ENCODE measurements at regions not wholly inside any gene's neighbourhood (a gene's known extent, or its start where the extent isn't known, plus 50 kb on each side); places are given as distances from the start of the nearest gene placed in this dataset.
A peak's percentile ranks its signal among the peaks of the same experiment; 100 is the strongest.

DNA sequence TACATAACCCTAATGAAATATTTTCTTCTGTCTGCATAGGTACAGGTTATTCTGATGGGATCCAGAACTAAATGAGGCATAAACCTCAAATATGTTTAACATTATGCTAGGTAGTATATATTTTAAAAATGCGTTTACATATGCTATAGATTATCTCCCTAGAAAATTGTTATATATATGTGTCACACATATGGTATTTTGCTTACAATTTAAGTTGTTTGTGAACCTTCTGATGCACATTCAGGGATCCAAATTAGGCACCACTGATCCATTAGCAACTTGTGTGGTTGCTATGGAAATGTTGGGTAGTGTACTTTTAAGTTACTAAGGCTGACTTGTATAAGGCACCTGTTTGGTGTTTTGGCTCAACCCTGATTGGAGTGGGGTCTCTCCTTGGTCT, 456.7 kb downstream of the AEBP2 start:
- no CpG with 5 or more reads among the region's 1 CpG for WGBS (ENCODE audit: insufficient coverage)
- Histone ChIP-seq H3K27ac (ENCODE audit: insufficient read depth in 1 of 2, low read depth in 1 of 2, low read length in 2 of 2, poor library complexity in 1 of 2, severe bottlenecking in 2 of 2) (no peak overlapping the region), H3K36me3 (ENCODE audit: control insufficient read depth in 4 of 4, insufficient read depth in 4 of 4, low read length in 3 of 4) (no peaks in the 10 kb centered on the region), H3K27me3 (replicated peaks in 2 of 5; ENCODE audit: control insufficient read depth in 4 of 5, insufficient read depth in 5 of 5, low read length in 4 of 5) (no peaks in the 10 kb centered on the region), H3K4me3 (ENCODE audit: control insufficient read depth in 1 of 7, extremely low read depth in 1 of 7, insufficient read depth in 4 of 7, low read depth in 2 of 7, low read length in 6 of 7) (no peak overlapping the region), H3K9me3 (ENCODE audit: control extremely low read depth in 1 of 5, control insufficient read depth in 4 of 5, insufficient read depth in 2 of 5, low read depth in 1 of 5, low read length in 4 of 5) (peaks cover 0 to 3% (median 0%) of the 10 kb centered on the region in 5 experiments), H3K4me1 (ENCODE audit: control extremely low read depth in 1 of 4, control insufficient read depth in 4 of 4, insufficient read depth in 4 of 4, low read length in 3 of 4) (peaks cover 0 to 4% (median 0%) of the 10 kb centered on the region in 4 experiments)
- ChIA-PET CTCF (no interaction called here), POLR2A (no interaction called here)
- DNase-seq, result no peak

DNA sequence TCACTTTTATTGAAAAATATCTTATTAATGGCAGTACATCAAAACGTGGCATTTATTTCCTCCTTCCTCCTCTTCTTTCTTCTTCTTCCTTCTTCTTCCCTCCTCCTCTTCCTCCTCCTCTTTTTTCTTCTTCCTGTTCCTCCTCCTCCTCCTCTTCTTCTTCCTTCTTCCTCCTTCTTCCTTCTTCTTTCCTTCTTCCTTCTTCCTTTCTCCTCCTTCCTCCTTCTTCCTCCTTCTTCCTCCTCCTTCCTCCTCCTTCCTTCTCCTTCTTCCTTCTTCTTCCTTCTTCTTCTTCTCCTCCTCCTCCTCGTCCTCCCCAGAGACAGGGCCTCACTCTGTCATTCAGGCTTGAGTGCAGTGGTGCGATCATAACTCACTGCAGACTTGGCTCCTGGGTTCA, 457.2 kb downstream of the AEBP2 start:
- no peak for DNase-seq
- Histone ChIP-seq H3K36me3 (ENCODE audit: control insufficient read depth in 4 of 4, insufficient read depth in 4 of 4, low read length in 3 of 4) (no peaks in the 10 kb centered on the region), H3K27me3 (replicated peaks in 2 of 5; ENCODE audit: control insufficient read depth in 4 of 5, insufficient read depth in 5 of 5, low read length in 4 of 5) (no peaks in the 10 kb centered on the region), H3K4me3 (ENCODE audit: control insufficient read depth in 1 of 7, extremely low read depth in 1 of 7, insufficient read depth in 4 of 7, low read depth in 2 of 7, low read length in 6 of 7) (no peak overlapping the region), H3K27ac (ENCODE audit: insufficient read depth in 1 of 2, low read depth in 1 of 2, low read length in 2 of 2, poor library complexity in 1 of 2, severe bottlenecking in 2 of 2) (no peak overlapping the region), H3K9me3 (ENCODE audit: control extremely low read depth in 1 of 5, control insufficient read depth in 4 of 5, insufficient read depth in 2 of 5, low read depth in 1 of 5, low read length in 4 of 5) (peaks cover 0 to 3% (median 0%) of the 10 kb centered on the region in 5 experiments), H3K4me1 (ENCODE audit: control extremely low read depth in 1 of 4, control insufficient read depth in 4 of 4, insufficient read depth in 4 of 4, low read length in 3 of 4) (peaks cover 0 to 4% (median 0%) of the 10 kb centered on the region in 4 experiments)
- 93% methylated on average over 3 of the region's 3 CpGs for WGBS (ENCODE audit: insufficient coverage)
- POLR2A ChIA-PET, result interaction anchor here (0.6 kb wide), 1 partner anchor 1490 kb away, joined by 3 read pairs; no protein-coding TSS in a partner anchor
- CTCF ChIA-PET, result no interaction called here

DNA sequence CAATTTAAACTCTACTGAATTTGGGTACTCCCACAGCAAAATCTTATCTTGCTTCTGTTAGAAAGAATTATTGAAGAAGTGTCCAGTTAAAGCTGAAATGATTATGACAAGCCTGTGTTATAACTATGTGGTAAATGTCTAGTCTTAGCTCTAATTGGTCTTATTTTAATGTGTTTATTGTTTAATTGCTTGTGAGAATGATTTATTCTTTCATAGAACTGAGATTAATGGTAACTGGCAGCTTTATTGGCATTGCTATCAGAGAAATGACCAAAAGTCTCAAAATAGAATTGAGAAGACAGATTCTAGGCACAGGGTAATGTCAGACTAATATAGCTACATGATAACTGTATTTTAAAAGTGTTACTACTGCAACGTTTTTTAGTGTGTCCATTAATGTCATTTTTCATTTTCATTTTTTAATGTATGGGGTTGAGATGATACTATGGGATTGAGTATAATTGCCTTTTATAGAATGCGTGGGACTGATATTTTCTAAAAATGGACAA, 458.7 kb downstream of the AEBP2 start:
- Histone ChIP-seq H3K27me3 (replicated peaks in 2 of 5; ENCODE audit: control insufficient read depth in 4 of 5, insufficient read depth in 5 of 5, low read length in 4 of 5) (no peaks in the 10 kb centered on the region), H3K36me3 (ENCODE audit: control insufficient read depth in 4 of 4, insufficient read depth in 4 of 4, low read length in 3 of 4) (no peaks in the 10 kb centered on the region), H3K4me3 (ENCODE audit: control insufficient read depth in 1 of 7, extremely low read depth in 1 of 7, insufficient read depth in 4 of 7, low read depth in 2 of 7, low read length in 6 of 7) (no peak overlapping the region), H3K4me1 (ENCODE audit: control extremely low read depth in 1 of 4, control insufficient read depth in 4 of 4, insufficient read depth in 4 of 4, low read length in 3 of 4) (peaks cover 0 to 4% (median 0%) of the 10 kb centered on the region in 4 experiments), H3K27ac (ENCODE audit: insufficient read depth in 1 of 2, low read depth in 1 of 2, low read length in 2 of 2, poor library complexity in 1 of 2, severe bottlenecking in 2 of 2) (no peak overlapping the region), H3K9me3 (ENCODE audit: control extremely low read depth in 1 of 5, control insufficient read depth in 4 of 5, insufficient read depth in 2 of 5, low read depth in 1 of 5, low read length in 4 of 5) (peaks cover 0 to 3% (median 0%) of the 10 kb centered on the region in 5 experiments)
- ChIA-PET CTCF (no interaction called here), POLR2A (no interaction called here)
- WGBS (ENCODE audit: insufficient coverage), result no CpG with 5 or more reads among the region's 2 CpGs
- DNase-seq, result no peak

- peaks cover 0 to 3% (median 0%) of the 10 kb centered on the region in 5 experiments for H3K9me3 ChIP-seq (ENCODE audit: control extremely low read depth in 1 of 5, control insufficient read depth in 4 of 5, insufficient read depth in 2 of 5, low read depth in 1 of 5, low read length in 4 of 5)
- CTCF ChIA-PET, result no interaction called here
- H3K36me3 ChIP-seq (ENCODE audit: control insufficient read depth in 4 of 4, insufficient read depth in 4 of 4, low read length in 3 of 4), result no peaks in the 10 kb centered on the region
- H3K27me3 ChIP-seq (replicated peaks in 2 of 5; ENCODE audit: control insufficient read depth in 4 of 5, insufficient read depth in 5 of 5, low read length in 4 of 5), result no peaks in the 10 kb centered on the region
- H3K27ac ChIP-seq (ENCODE audit: insufficient read depth in 1 of 2, low read depth in 1 of 2, low read length in 2 of 2, poor library complexity in 1 of 2, severe bottlenecking in 2 of 2), result no peak overlapping the region
- POLR2A ChIA-PET, result no interaction called here
- H3K4me3 ChIP-seq (ENCODE audit: control insufficient read depth in 1 of 7, extremely low read depth in 1 of 7, insufficient read depth in 4 of 7, low read depth in 2 of 7, low read length in 6 of 7), result no peak overlapping the region
- no CpG with 5 or more reads among the region's 1 CpG for WGBS (ENCODE audit: insufficient coverage)
- no peaks in the 10 kb centered on the region for H3K4me1 ChIP-seq (ENCODE audit: control extremely low read depth in 1 of 4, control insufficient read depth in 4 of 4, insufficient read depth in 4 of 4, low read length in 3 of 4)
- DNase-seq, result no peak
These were observed 462.5 kb downstream of the AEBP2 start for GRCh38 chr12:19901841-19902240.

DNA sequence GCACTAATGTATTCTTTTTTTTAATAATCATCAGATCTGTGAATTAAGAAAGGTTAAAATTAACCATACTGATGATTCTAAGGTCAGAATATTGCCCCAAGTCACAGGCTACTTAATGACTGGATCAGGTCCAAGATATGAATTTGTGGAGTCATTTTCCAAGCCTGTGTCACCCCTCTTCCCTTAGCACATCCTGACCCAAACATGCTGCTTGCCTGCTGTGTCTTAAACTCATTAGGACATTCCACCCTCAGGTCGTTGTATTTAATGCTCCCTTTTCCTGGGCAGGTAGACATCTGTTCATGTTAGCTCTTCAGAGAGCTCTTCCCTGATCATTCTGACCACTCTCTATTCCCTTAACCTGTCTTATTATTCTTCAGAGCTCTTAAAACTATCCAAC, 463.5 kb upstream of the PDE3A start:
- POLR2A ChIA-PET, result no interaction called here
- Histone ChIP-seq H3K9me3 (ENCODE audit: control extremely low read depth in 1 of 5, control insufficient read depth in 4 of 5, insufficient read depth in 2 of 5, low read depth in 1 of 5, low read length in 4 of 5) (no peaks in the 10 kb centered on the region), H3K36me3 (ENCODE audit: control insufficient read depth in 4 of 4, insufficient read depth in 4 of 4, low read length in 3 of 4) (no peaks in the 10 kb centered on the region), H3K4me1 (ENCODE audit: control extremely low read depth in 1 of 4, control insufficient read depth in 4 of 4, insufficient read depth in 4 of 4, low read length in 3 of 4) (peaks cover 0 to 11% (median 2%) of the 10 kb centered on the region in 4 experiments), H3K27me3 (replicated peaks in 2 of 5; ENCODE audit: control insufficient read depth in 4 of 5, insufficient read depth in 5 of 5, low read length in 4 of 5) (no peaks in the 10 kb centered on the region), H3K27ac (ENCODE audit: insufficient read depth in 1 of 2, low read depth in 1 of 2, low read length in 2 of 2, poor library complexity in 1 of 2, severe bottlenecking in 2 of 2) (no peak overlapping the region), H3K4me3 (ENCODE audit: control insufficient read depth in 1 of 7, extremely low read depth in 1 of 7, insufficient read depth in 4 of 7, low read depth in 2 of 7, low read length in 6 of 7) (no peak overlapping the region)
- WGBS (ENCODE audit: insufficient coverage), result 63% methylated on average over 1 of the region's 1 CpG
- CTCF ChIA-PET, result interaction anchor here (0.5 kb wide), 1 partner anchor 81 kb away, joined by 3 read pairs; no protein-coding TSS in a partner anchor
- DNase-seq, result no peak

GRCh38 chr12:19908830-19909229, 459.5 kb upstream of the PDE3A start:
- peaks cover 0 to 11% (median 2%) of the 10 kb centered on the region in 4 experiments for H3K4me1 ChIP-seq (ENCODE audit: control extremely low read depth in 1 of 4, control insufficient read depth in 4 of 4, insufficient read depth in 4 of 4, low read length in 3 of 4)
- H3K9me3 ChIP-seq (ENCODE audit: control extremely low read depth in 1 of 5, control insufficient read depth in 4 of 5, insufficient read depth in 2 of 5, low read depth in 1 of 5, low read length in 4 of 5), result no peaks in the 10 kb centered on the region
- 50% methylated on average over 2 of the region's 3 CpGs for WGBS (ENCODE audit: insufficient coverage)
- no peaks in the 10 kb centered on the region for H3K27me3 ChIP-seq (replicated peaks in 2 of 5; ENCODE audit: control insufficient read depth in 4 of 5, insufficient read depth in 5 of 5, low read length in 4 of 5)
- DNase-seq, result peak; percentile 46 to 78 (median 66)
- no peaks in the 10 kb centered on the region for H3K36me3 ChIP-seq (ENCODE audit: control insufficient read depth in 4 of 4, insufficient read depth in 4 of 4, low read length in 3 of 4)
- CTCF ChIA-PET, result no interaction called here
- POLR2A ChIA-PET, result no interaction called here
- no peak overlapping the region for H3K27ac ChIP-seq (ENCODE audit: insufficient read depth in 1 of 2, low read depth in 1 of 2, low read length in 2 of 2, poor library complexity in 1 of 2, severe bottlenecking in 2 of 2)
- H3K4me3 ChIP-seq (ENCODE audit: control insufficient read depth in 1 of 7, extremely low read depth in 1 of 7, insufficient read depth in 4 of 7, low read depth in 2 of 7, low read length in 6 of 7), result no peak overlapping the region

GRCh38 chr12:19909418-19909817, 458.9 kb upstream of the PDE3A start:
- H3K4me1 ChIP-seq (ENCODE audit: control extremely low read depth in 1 of 4, control insufficient read depth in 4 of 4, insufficient read depth in 4 of 4, low read length in 3 of 4), result peaks cover 0 to 11% (median 2%) of the 10 kb centered on the region in 4 experiments
- no peak overlapping the region for H3K27ac ChIP-seq (ENCODE audit: insufficient read depth in 1 of 2, low read depth in 1 of 2, low read length in 2 of 2, poor library complexity in 1 of 2, severe bottlenecking in 2 of 2)
- 100% methylated on average over 1 of the region's 2 CpGs for WGBS (ENCODE audit: insufficient coverage)
- ChIA-PET POLR2A (no interaction called here), CTCF (interaction anchor here (0.7 kb wide), 1 partner anchor 15 kb away, joined by 3 read pairs; no protein-coding TSS in a partner anchor)
- H3K27me3 ChIP-seq (replicated peaks in 2 of 5; ENCODE audit: control insufficient read depth in 4 of 5, insufficient read depth in 5 of 5, low read length in 4 of 5), result no peaks in the 10 kb centered on the region
- H3K4me3 ChIP-seq (ENCODE audit: control insufficient read depth in 1 of 7, extremely low read depth in 1 of 7, insufficient read depth in 4 of 7, low read depth in 2 of 7, low read length in 6 of 7), result no peak overlapping the region
- no peaks in the 10 kb centered on the region for H3K36me3 ChIP-seq (ENCODE audit: control insufficient read depth in 4 of 4, insufficient read depth in 4 of 4, low read length in 3 of 4)
- peak in 2 of 3 donors; percentile 10 to 13 for DNase-seq
- no peaks in the 10 kb centered on the region for H3K9me3 ChIP-seq (ENCODE audit: control extremely low read depth in 1 of 5, control insufficient read depth in 4 of 5, insufficient read depth in 2 of 5, low read depth in 1 of 5, low read length in 4 of 5)

Measured in common myeloid progenitor, CD34-positive (primary cell).